ENCODE measurements at regions not wholly inside any gene's neighbourhood (a gene's known extent, or its start where the extent isn't known, plus 50 kb on each side); places are given as distances from the start of the nearest gene placed in this dataset.

- Histone ChIP-seq H3K36me3 (ENCODE audit: control insufficient read depth, insufficient read depth, low read length) (no peaks in the 10 kb centered on the region), H3K27me3 (ENCODE audit: control insufficient read depth, insufficient read depth, low read length) (no peaks in the 10 kb centered on the region), H3K4me1 (ENCODE audit: control insufficient read depth, insufficient read depth, low read length) (no peaks in the 10 kb centered on the region), H3K9me3 (ENCODE audit: control insufficient read depth, insufficient read depth, low read depth, low read length) (no peaks in the 10 kb centered on the region), H3K27ac (ENCODE audit: low read length) (no peak overlapping the region), H3K4me3 (ENCODE audit: low read depth in 2 of 2, low read length in 2 of 2) (no peak overlapping the region)
- intact Hi-C loops (cut with micrococcal nuclease; ENCODE audit: unreplicated experiment) (no loop called here), in situ Hi-C loops (cut with HindIII; ENCODE audit: low pct_unique_long_range_greater_than_20kb, low sequenced_read_pairs) (no loop called here)
- DNase-seq (ENCODE audit: low read depth, low spot score), result no peak
- no peak for TF ChIP-seq TCF7L2 (IDR thresholded peaks at IDR 0.05; ENCODE audit: low read depth, low read length)
- TF ChIP-seq REST (IDR thresholded peaks at IDR 0.05; ENCODE audit: insufficient read depth in 1 of 2, low read depth in 2 of 2, low read length in 1 of 2), result no peak
- CTCF ChIA-PET, result no interaction called here
- ATAC-seq, result peak; percentile 84
- no TSS peak for BruUV-seq (replicated peaks)
- POLR2A ChIA-PET, result no interaction called here
These were observed 97.8 kb upstream of the ADGRL2 start for GRCh38 chr1:81702903-81703302.

- Histone ChIP-seq H3K4me3 (ENCODE audit: low read depth in 2 of 2, low read length in 2 of 2) (no peak overlapping the region), H3K9me3 (ENCODE audit: control insufficient read depth, insufficient read depth, low read depth, low read length) (no peaks in the 10 kb centered on the region), H3K27ac (ENCODE audit: low read length) (no peak overlapping the region), H3K36me3 (ENCODE audit: control insufficient read depth, insufficient read depth, low read length) (no peaks in the 10 kb centered on the region), H3K4me1 (ENCODE audit: control insufficient read depth, insufficient read depth, low read length) (no peaks in the 10 kb centered on the region), H3K27me3 (ENCODE audit: control insufficient read depth, insufficient read depth, low read length) (no peaks in the 10 kb centered on the region)
- CTCF ChIA-PET, result interaction anchor here (0.6 kb wide), 1 partner anchor 29 kb away, joined by 9 read pairs; no protein-coding TSS in a partner anchor
- in situ Hi-C loops (cut with HindIII; ENCODE audit: low pct_unique_long_range_greater_than_20kb, low sequenced_read_pairs) (no loop called here), intact Hi-C loops (cut with micrococcal nuclease; ENCODE audit: unreplicated experiment) (no loop called here)
- no peak for TF ChIP-seq CTCF (IDR thresholded peaks at IDR 0.05)
- TF ChIP-seq SIN3A (IDR thresholded peaks at IDR 0.05; ENCODE audit: borderline replicate concordance, insufficient read depth, low read depth, low read length), result no peak
- no peak for TF ChIP-seq POLR2AphosphoS5 (IDR thresholded peaks at IDR 0.05; ENCODE audit: low read depth, low read length)
- TF ChIP-seq TCF7L2 (IDR thresholded peaks at IDR 0.05; ENCODE audit: low read depth, low read length), result no peak
- no peak for TF ChIP-seq REST (IDR thresholded peaks at IDR 0.05; ENCODE audit: insufficient read depth in 1 of 2, low read depth in 2 of 2, low read length in 1 of 2)
- POLR2A ChIA-PET, result no interaction called here
- ATAC-seq (no peak), DNase-seq (ENCODE audit: low read depth, low spot score) (no peak)
- BruUV-seq (replicated peaks), result no TSS peak
These were observed 98.5 kb upstream of the ADGRL2 start for GRCh38 chr1:81702079-81702715.

All from Panc1 (cell line).